MM.1S (cell line): ENCODE measurements at regions not wholly inside any gene's neighbourhood (a gene's known extent, or its start where the extent isn't known, plus 50 kb on each side); places are given as distances from the start of the nearest gene placed in this dataset.

ENCODE experiments used
- EZH2 ChIP-seq: fragments of 300-600 bp; sonication (generic); optimal IDR thresholded peaks from 2 replicates; pipeline ENCODE3; 2017; ENCODE audit warnings: low read depth, mild to moderate bottlenecking, antibody characterized with exemption, low read length, mixed read lengths
- TF ChIP-seq, protein P1 (sequence below): fragments of 300-600 bp; sonication (generic); IDR thresholded peaks from 2 replicates; pipeline ENCODE4 v1.5.1; 2016; ENCODE audit warnings: antibody characterized with exemption, low read length, mixed read lengths

DNA sequence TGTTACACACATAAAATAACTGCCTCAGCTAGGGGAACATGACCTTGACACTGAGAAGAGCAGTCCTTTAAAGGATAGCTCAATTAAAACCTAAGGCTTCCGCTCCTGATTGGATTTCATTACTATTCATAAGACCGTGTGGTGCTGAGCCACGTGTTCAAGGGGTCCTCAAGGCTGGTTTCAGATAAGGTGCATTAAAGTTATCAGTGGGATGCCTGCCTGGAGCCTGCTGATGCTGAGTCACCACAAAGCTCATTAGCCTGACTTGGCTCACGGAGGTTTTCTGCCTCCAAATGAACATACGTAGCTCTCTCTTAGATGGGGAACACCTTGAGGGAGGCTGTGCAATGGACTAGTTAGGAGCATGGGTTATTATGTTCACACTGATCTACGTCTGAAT, 518.9 kb downstream of the TDRD15 start:
- TF ChIP-seq, protein P1, sequence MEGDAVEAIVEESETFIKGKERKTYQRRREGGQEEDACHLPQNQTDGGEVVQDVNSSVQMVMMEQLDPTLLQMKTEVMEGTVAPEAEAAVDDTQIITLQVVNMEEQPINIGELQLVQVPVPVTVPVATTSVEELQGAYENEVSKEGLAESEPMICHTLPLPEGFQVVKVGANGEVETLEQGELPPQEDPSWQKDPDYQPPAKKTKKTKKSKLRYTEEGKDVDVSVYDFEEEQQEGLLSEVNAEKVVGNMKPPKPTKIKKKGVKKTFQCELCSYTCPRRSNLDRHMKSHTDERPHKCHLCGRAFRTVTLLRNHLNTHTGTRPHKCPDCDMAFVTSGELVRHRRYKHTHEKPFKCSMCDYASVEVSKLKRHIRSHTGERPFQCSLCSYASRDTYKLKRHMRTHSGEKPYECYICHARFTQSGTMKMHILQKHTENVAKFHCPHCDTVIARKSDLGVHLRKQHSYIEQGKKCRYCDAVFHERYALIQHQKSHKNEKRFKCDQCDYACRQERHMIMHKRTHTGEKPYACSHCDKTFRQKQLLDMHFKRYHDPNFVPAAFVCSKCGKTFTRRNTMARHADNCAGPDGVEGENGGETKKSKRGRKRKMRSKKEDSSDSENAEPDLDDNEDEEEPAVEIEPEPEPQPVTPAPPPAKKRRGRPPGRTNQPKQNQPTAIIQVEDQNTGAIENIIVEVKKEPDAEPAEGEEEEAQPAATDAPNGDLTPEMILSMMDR: no peak
- no peak for TF ChIP-seq EZH2
